ENCODE measurements at regions not wholly inside any gene's neighbourhood (a gene's known extent, or its start where the extent isn't known, plus 50 kb on each side); places are given as distances from the start of the nearest gene placed in this dataset.

GRCh38 chr20:53786071-53786444 is 192.4 kb upstream of the ZNF217 start:
- TF ChIP-seq YY1 (IDR thresholded peaks at IDR 0.05): no peak
- no peak for TF ChIP-seq GABPA (IDR thresholded peaks at IDR 0.05 in 1 of 2, conservative IDR thresholded peaks at IDR 0.05 in 1 of 2)
- no peak for TF ChIP-seq CTCF (IDR thresholded peaks at IDR 0.05; ENCODE audit: low read depth, low read length, missing input control)
- no peak for TF ChIP-seq RAD21 (IDR thresholded peaks at IDR 0.05)
- no peak for TF ChIP-seq REST (IDR thresholded peaks at IDR 0.05)
- no peak for TF ChIP-seq SP1 (IDR thresholded peaks at IDR 0.05)
- no peak for TF ChIP-seq EGR1 (IDR thresholded peaks at IDR 0.05; ENCODE audit: low read depth in 2 of 2)
- no peak for TF ChIP-seq FOXA1 (IDR thresholded peaks at IDR 0.05)
- no peak for TF ChIP-seq JUND (IDR thresholded peaks at IDR 0.05)
- TF ChIP-seq TAF1 (conservative IDR thresholded peaks at IDR 0.05): no peak
- no peak for TF ChIP-seq HNF4G (IDR thresholded peaks at IDR 0.05)
- no peak for TF ChIP-seq MAX (IDR thresholded peaks at IDR 0.05)
- no peak for TF ChIP-seq RXRA (IDR thresholded peaks at IDR 0.05)
- TF ChIP-seq ZBTB33 (IDR thresholded peaks at IDR 0.05): no peak

Data from liver (tissue), 3 donors.